Middle frontal gyrus (tissue), 1 donor: ENCODE measurements at regions not wholly inside any gene's neighbourhood (a gene's known extent, or its start where the extent isn't known, plus 50 kb on each side); places are given as distances from the start of the nearest gene placed in this dataset.
"Not testable (repeated sequence)": the region's sequence is repeated elsewhere in the genome, so short reads cannot be mapped to it uniquely, and the experiment has no call there.

Experiments used
- DNase-seq: peaks from one replicate; pipeline ENCODE4 v3.0.0-alpha.2; 2015; ENCODE audit warnings: low spot score; ENCODE audit errors: extremely low spot score

DNA sequence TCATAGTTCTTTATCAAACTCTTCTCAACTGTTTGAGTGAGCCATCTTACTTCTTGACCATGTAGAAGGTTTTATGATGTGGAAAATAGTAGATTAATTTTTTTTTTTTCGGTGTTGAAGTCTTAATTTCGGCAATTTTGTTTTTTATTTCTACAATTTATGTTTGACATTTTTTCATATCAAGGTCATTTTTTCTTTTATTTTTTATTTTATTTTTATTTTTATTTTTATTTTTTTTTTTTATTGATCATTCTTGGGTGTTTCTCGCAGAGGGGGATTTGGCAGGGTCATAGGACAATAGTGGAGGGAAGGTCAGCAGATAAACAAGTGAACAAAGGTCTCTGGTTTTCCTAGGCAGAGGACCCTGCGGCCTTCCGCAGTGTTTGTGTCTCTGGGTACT, 203.8 kb upstream of the CBLB start:
- not testable (repeated sequence) for DNase-seq

GRCh38 chr3:106073806-106074205, 205.0 kb upstream of the CBLB start:
- not testable (repeated sequence) for DNase-seq

GRCh38 chr3:106075731-106076130, 206.9 kb upstream of the CBLB start:
- DNase-seq: not testable (repeated sequence)

DNA sequence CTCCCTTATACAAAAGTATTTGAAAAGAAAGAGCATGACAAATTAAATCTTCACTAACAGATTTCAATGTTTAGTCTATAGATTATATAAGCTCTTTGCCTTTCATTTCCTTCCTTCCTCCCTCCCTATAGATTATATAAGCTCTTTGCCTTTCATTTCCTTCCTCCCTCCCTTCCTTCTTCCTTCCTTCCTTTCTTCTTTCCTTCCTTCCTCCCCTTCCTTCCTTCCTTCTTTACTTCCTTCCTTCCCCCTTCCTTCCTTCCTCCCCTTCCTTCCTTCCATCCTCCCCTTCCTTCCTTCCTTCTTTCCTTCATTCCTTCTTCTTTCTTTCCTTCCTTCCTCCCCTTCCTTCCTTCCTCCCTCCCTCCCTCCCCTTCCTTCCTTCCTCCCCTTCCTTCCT, 209.8 kb upstream of the CBLB start:
- DNase-seq: no peak

GRCh38 chr3:106082616-106083015, 213.8 kb upstream of the CBLB start:
- DNase-seq: no peak

GRCh38 chr3:106083207-106083606, 214.4 kb upstream of the CBLB start:
- no peak for DNase-seq

DNA sequence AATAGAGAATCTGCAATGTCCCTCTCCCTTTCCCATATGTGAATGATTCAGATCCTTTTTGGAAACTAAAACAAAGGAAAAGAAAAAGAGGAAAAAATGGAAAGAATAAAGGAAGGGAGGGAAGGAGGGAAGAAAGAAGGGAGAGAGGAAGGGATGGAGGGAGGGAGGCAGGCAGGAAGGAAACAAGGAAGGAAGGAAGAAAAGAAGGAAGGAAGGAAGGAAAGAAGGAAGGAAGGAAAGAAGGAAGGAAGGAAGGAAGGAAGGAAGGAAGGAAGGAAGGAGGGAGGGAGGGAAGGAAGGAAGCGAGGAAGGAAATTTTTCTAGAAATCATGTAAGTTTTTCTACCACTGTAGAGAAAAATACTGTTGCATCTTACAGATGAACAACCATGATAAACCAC, 215.0 kb upstream of the CBLB start:
- no peak for DNase-seq

DNA sequence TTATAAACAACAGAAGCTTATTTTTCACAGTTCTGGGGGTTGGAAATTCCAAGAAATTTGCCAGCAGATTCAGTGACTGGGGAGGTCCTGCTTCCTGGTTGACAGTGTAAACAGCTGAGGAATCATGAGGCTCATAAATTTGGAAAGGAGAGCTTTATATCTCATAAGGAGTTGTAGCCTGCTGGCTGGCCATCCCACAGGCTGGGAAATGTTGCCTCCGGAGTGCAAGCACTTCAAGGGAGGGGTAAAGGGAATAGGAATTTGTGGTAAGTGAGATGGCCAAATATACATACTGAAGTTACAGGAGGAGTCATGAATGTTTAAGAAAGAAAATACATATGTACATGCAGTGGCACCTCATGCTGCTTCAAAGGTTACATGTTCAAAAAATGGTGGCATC, 217.2 kb upstream of the CBLB start:
- no peak for DNase-seq

GRCh38 chr3:106086636-106087035, 217.8 kb upstream of the CBLB start:
- no peak for DNase-seq

DNA sequence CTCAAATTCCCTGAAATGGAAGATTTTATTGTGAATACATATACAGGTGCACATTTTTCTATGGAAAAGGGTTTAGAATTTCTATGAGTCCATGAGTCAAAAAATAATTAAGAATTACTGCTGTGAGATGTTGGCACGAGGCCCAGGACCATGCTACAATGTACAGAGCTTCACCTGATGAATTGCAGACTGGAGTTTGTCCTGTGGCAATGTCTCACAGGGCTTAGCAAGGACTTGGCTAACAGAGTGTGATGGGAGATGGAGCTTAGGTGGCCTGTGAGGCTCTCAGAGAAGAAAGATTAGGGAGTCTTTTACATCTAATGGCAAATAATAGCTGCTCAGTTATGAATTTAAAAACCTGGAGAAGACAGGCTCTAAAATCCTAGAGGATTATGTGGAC, 219.5 kb upstream of the CBLB start:
- no peak for DNase-seq

GRCh38 chr3:106088899-106089298, 220.1 kb upstream of the CBLB start:
- DNase-seq: no peak

DNA sequence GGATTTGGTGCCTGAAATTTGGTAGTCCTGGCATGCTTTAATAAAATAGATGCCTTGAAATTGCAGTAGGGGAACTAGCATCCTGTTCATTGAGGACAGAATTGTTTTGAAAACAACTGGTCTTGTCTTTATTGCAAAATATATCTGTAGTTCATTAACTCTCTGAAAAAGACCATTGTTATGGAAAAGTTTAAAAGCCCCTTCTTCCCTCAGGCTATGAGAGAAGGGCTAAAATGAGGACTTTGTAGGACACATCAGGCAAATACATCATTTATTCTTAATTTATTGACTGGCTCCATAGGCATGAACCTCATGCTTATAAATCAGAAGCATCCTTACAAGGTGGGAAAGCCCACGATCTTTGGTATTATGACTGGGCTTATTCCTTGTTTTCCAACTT, 221.0 kb upstream of the CBLB start:
- no peak for DNase-seq

- DNase-seq: no peak
Measured at GRCh38 chr3:106092792-106093191, 224.0 kb upstream of the CBLB start.

GRCh38 chr3:106093616-106094015, 224.8 kb upstream of the CBLB start:
- no peak for DNase-seq

GRCh38 chr3:106097817-106098435, 229.1 kb upstream of the CBLB start:
- DNase-seq: no peak

DNA sequence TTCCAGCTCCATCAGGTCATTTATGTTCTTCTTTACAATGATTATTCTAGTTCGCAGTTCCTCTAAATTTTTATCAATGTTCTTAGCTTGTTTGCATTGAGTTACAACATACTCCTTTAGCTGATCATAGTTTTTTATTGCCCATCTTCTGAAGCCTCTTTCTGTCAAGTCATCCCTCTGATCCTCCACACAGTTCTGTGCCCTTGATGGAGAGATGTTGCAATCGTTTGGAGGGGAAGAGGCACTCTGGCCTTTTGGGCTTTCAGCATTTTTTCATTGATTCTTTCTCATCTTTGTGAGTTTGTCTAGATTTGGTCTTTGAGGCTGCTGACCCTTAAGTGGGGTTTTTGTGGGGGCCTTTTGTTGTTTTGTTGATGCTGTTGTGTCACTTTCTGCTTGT, 234.6 kb upstream of the CBLB start:
- DNase-seq: no peak

GRCh38 chr3:106104078-106104477, 235.3 kb upstream of the CBLB start:
- no peak for DNase-seq

DNA sequence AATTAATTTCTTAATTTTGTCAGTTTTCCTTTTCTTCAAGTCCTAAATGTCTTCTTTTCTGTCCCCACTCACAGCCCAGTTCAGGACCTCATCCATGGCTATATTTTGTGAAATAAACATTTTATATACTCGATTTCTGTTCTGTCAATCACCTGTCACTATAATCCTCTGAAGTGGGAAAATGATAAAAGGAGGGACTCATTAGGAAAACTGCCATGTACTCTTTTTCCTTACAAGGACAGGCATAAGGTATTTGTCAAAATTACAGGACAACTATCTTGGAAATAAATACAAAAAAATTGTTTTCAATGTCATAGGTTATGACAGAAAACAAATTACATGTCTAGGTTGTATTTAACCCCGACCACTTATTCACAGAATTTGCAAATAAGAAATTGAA, 240.1 kb upstream of the CBLB start:
- DNase-seq: no peak

DNA sequence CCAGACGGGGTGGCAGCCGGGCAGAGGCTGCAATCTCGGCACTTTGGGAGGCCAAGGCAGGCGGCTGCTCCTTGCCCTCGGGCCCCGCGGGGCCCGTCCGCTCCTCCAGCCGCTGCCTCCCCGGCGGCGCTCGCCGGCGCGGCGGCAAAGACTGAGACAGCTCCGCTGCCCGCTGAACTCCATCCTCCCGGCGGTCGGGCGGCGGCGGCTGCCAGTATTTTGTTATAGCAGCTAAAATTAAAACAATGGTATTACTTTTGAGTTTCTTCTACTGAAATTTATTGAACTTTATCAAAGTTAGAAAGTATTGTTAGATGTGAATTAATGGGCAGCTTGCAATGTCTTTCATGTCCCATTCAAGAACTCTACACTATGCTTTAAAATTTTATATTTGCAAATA, 243.7 kb upstream of the CBLB start:
- not testable (repeated sequence) for DNase-seq

- DNase-seq: no peak
Measured at GRCh38 chr3:106113747-106114146, 244.9 kb upstream of the CBLB start.

- DNase-seq: no peak
Measured at GRCh38 chr3:106114220-106114619, 245.4 kb upstream of the CBLB start.

GRCh38 chr3:106114848-106115247, 246.0 kb upstream of the CBLB start:
- no peak for DNase-seq

GRCh38 chr3:106115557-106115956, 246.7 kb upstream of the CBLB start:
- DNase-seq: no peak
